Suprapubic skin (tissue), 4 donors: ENCODE measurements at regions not wholly inside any gene's neighbourhood (a gene's known extent, or its start where the extent isn't known, plus 50 kb on each side); places are given as distances from the start of the nearest gene placed in this dataset.

Experiments
- CTCF ChIP-seq, 2 donors: fragments of 200-600 bp in 1 of 2; fragments of 450-650 bp in 1 of 2; sonication (generic) in 1 of 2; IDR thresholded peaks; one replicate each; pipeline ENCODE4 v1.5.1; 2016 to 2019; ENCODE audit warnings: antibody characterized with exemption in 2 of 2, mild to moderate bottlenecking in 1 of 2, moderate library complexity in 1 of 2
- EP300 ChIP-seq: sonication (generic); formaldehyde crosslinking; IDR thresholded peaks from one replicate; pipeline ENCODE4 v1.6.1; 2017; ENCODE audit warnings: antibody characterized with exemption
- POLR2A ChIP-seq, 2 donors: fragments of 450-650 bp; IDR thresholded peaks; one replicate each; pipeline ENCODE4 v1.6.1; 2017; ENCODE audit warnings: antibody characterized with exemption in 2 of 2, mild to moderate bottlenecking in 2 of 2, moderate library complexity in 2 of 2
- POLR2AphosphoS5 ChIP-seq, 3 donors: sonication (generic); formaldehyde crosslinking; IDR thresholded peaks; one replicate each; pipeline ENCODE4 v1.6.1; 2017; ENCODE audit warnings: antibody characterized with exemption in 3 of 3

- TF ChIP-seq CTCF (IDR thresholded peaks at IDR 0.05) (no peak), POLR2A (IDR thresholded peaks at IDR 0.05) (no peak), EP300 (no peak), POLR2AphosphoS5 (IDR thresholded peaks at IDR 0.05) (no peak)
Measured at GRCh38 chr5:92543201-92543600, 1037.8 kb downstream of the NR2F1-AS1 start.
